HPDE6-E6E7 (cell line): ENCODE measurements at regions not wholly inside any gene's neighbourhood (a gene's known extent, or its start where the extent isn't known, plus 50 kb on each side); places are given as distances from the start of the nearest gene placed in this dataset.

ENCODE experiments used
- DNase-seq: peaks from one replicate; pipeline ENCODE4 v3.0.0; 2011; ENCODE audit warnings: missing footprints; ENCODE audit errors: extremely low spot score

DNA sequence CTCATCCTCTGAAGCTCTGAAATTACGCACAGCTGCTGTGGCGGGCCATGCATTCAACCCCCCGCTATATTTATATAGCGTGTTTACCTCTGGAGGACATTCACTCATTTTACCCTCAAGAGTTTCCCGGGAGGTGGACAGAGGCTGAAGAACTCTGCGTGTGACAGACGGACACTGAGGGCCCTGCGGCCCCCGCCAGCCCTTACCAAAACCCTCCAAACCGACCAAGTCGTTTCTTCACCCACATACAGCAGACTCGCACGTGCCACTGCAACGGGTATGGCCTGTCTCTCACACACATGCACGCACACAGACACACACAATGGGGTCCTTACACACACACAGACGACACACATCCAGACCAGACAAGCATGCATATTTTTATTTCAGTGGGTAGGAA lies 216.4 kb upstream of the FOXF1 start:
- DNase-seq = no peak

GRCh38 chr16:86294535-86295196 lies 215.7 kb upstream of the FOXF1 start:
- no peak for DNase-seq

- no peak for DNase-seq
Observed at GRCh38 chr16:86296256-86296655, 214.1 kb upstream of the FOXF1 start.

DNA sequence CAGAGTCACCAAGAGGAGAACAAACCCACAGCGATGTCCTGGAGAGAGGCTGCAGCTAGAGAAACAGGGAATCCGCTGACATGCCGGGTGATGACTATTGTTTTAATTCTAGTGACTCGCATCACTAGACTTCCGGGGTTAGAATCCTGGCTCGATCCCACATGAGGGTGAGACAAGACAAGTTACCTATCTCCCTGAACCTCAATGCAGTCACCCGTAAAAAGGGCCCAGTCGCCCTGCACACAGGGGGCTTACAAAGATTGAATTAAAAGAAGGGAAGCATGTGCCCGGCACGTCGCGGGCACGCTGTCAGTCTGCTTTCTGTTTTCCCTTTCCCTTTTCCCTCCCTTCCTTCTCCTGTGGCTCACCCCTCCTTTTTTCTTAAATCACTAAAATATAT lies 212.9 kb upstream of the FOXF1 start:
- DNase-seq = no peak

- no peak for DNase-seq
Observed at GRCh38 chr16:86297866-86298757, 212.2 kb upstream of the FOXF1 start.

GRCh38 chr16:86298758-86299134 lies 211.6 kb upstream of the FOXF1 start:
- DNase-seq = no peak

DNA sequence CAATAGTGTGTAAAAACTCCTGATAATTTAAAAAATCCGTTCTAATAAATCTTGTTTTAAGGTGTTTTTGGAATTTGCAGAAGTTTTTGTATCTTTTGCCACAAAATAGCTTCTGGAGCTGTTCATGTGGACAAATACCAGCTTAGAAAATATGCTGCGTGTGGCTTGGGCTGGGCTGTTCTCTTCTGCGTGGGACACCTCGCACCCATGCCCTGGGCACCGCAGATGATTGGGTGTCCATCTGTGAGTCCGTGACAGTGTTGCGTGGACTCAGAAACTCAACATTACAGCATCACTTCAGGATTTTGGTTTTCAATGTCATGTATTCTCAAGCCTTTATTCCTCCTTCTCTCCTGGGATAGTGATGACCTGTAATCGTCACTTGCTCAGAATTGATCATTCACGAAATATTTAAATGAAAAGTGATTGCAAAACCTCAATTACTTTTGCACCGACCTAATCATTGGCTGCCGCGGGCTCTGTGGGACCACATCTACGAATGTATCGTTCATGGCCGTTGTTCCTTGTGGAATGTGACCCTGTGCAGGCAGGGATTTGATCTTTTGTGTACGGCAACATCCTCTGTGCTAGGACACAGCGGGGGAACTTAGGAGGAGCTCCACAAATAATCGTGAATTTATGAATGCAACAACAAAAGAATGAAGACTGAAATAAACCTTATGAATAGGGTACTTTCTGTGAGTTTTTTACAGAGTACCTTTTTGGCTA lies 210.3 kb upstream of the FOXF1 start:
- DNase-seq = no peak

DNA sequence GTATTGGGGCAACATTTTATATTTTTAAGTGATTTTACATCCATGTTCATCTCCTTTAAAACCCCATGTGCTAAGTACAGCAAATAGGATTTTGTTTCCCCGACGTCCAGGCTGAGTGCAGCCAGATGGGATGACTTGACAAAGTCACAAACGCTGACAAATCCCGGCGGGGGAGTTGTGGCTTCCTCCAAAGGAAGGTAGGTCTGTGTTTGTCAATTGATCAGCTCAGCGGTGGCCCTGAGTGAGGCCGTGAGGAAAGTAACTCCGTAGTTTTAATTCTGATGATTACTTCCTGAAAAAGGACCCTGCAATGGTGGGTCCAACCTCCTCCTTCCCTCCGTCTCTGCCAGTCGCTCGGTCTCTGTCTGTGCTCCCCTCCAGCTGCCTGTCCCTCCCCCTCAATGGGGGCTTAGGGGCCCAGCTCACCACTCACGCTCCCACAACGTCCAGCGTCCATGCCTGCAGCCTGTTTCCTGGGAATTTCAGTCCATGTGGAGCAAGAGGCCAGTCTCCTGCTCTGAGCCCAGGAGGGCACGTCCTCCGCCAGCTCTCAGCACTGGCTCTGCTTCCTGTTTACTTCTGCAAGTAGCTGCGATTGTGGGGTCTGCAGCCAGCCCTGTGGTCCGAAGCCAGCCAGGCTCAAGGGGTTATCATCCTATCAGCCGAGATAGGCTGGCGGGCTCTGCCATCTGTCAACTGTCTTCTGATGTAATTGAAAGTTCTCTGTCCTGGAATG lies 209.4 kb upstream of the FOXF1 start:
- no peak for DNase-seq

DNA sequence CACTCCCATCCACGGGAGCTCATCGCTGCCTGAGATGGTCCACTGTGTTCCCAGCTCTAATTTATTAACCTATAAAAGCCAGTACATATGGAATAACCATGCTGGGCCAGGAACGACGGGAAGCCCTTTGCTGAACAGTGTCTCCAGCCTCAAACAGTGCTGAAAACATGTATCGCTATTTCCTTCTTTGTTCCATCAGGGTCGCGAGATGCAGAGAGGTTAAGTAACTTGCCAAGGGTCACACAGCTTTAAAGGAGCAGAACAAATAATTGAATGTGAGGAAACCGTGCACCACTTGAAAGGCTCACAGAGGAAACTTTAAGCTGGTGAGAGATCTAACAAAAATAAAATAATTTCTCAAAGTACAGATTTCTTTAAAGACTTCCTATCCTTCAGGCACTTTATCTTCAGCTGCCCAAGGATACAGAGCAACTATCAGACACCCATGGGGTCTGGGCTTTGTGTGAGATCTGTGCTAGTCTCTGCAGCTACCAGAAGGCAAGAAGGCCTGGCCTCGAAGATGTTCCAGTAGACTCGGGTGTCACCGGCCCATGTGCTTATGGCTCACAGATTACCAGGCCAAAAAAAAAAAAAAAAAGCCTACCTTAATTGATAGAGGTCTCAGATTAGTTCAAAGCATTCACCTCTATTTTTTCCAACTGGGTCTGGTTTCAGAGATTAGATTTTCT lies 207.8 kb upstream of the FOXF1 start:
- no peak for DNase-seq

DNA sequence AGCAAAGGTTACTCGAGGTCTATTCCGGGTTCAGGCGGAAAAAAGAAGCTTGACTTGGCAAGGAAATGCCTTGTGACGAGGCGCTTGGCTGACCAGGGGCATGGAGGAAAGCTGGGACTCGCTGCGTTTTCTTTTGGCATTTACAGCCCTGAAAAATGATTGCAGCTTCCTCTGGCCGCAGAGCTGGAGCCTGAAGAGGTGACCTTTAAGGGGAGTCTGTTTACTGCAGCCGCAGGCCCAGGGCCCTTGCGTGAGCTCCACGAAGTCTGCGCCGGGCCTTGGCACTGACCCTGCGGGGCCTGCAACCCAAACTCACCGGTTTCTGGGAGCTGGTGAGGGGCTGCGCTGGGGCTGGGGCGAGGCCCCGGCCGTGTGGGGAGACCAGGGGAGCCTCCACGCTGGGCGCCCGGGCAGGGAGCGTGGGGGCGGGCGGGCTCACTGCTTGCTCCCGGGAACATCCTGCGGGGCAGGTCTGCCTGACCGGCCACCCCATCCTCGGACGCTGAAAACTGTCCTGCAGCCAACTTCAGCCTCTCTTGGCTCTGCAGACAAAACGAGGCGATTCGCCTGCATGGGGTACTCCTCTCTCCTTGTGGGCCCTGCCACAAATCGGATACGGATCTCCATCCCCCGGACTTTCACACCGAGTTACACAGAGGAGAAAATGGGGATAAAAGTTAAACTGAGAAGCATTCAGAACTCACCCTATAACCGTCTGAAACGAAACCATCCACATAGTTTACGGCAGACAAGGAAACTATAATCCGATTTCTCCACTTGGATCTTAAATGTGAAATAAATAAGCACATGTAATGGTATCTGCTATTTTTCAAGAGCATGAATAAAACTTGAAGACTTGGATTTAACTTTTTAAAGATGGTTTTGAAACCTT lies 206.3 kb upstream of the FOXF1 start:
- no peak for DNase-seq

GRCh38 chr16:86304868-86305267 lies 205.5 kb upstream of the FOXF1 start:
- DNase-seq = no peak

GRCh38 chr16:86305440-86305839 lies 204.9 kb upstream of the FOXF1 start:
- DNase-seq = no peak

- DNase-seq = no peak
Observed at GRCh38 chr16:86306011-86306644, 204.2 kb upstream of the FOXF1 start.

GRCh38 chr16:86306811-86307513 lies 203.4 kb upstream of the FOXF1 start:
- no peak for DNase-seq

GRCh38 chr16:86307514-86307903 lies 202.8 kb upstream of the FOXF1 start:
- no peak for DNase-seq

DNA sequence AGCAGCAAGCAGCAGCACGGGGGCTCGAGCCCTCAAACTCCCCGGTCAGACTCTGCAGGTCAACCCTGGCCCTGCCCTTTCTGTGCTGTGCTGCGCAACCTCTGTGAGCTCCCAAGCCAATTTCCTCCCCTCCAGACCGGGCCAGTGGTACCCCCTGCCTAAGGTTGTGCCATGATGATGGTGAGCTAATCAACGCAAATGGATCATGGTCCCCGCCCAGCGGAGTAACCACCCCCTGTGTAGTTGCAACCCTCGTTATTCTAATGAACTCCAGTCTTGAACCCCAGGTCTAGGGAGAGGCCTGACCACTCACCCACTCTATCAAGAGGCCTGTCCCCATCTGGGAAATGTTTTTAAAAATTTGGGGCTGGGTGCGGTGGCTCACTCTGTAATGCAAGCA lies 201.8 kb upstream of the FOXF1 start:
- DNase-seq = no peak

GRCh38 chr16:86313631-86314030 lies 196.7 kb upstream of the FOXF1 start:
- no peak for DNase-seq

GRCh38 chr16:86314402-86315025 lies 195.8 kb upstream of the FOXF1 start:
- DNase-seq = no peak
